ENCODE measurements at regions not wholly inside any gene's neighbourhood (a gene's known extent, or its start where the extent isn't known, plus 50 kb on each side); places are given as distances from the start of the nearest gene placed in this dataset.

GRCh38 chr2:19797243-19797810 lies 104.5 kb downstream of the TTC32 start:
- WGBS (ENCODE audit: insufficient coverage), result 92% methylated on average over 2 of the region's 4 CpGs

GRCh38 chr2:19796035-19796695 lies 105.6 kb downstream of the TTC32 start:
- ChIA-PET POLR2A (no interaction called here), CTCF (interaction anchor here (1.1 kb wide), 1 partner anchor 10 kb away, joined by 3 read pairs; no protein-coding TSS in a partner anchor)
- WGBS (ENCODE audit: insufficient coverage), result 94% methylated on average over 3 of the region's 12 CpGs
- no peak for DNase-seq
- Histone ChIP-seq H3K27ac (ENCODE audit: insufficient read depth in 1 of 2, low read depth in 1 of 2, low read length in 2 of 2, poor library complexity in 1 of 2, severe bottlenecking in 2 of 2) (no peak overlapping the region), H3K27me3 (replicated peaks in 2 of 5; ENCODE audit: control insufficient read depth in 4 of 5, insufficient read depth in 5 of 5, low read length in 4 of 5) (peaks cover 0 to 8% (median 0%) of the 10 kb centered on the region in 5 experiments), H3K9me3 (ENCODE audit: control extremely low read depth in 1 of 5, control insufficient read depth in 4 of 5, insufficient read depth in 2 of 5, low read depth in 1 of 5, low read length in 4 of 5) (peaks cover 0 to 1% (median 0%) of the 10 kb centered on the region in 5 experiments), H3K4me3 (ENCODE audit: control insufficient read depth in 1 of 7, extremely low read depth in 1 of 7, insufficient read depth in 4 of 7, low read depth in 2 of 7, low read length in 6 of 7) (no peak overlapping the region), H3K36me3 (ENCODE audit: control insufficient read depth in 4 of 4, insufficient read depth in 4 of 4, low read length in 3 of 4) (no peaks in the 10 kb centered on the region), H3K4me1 (ENCODE audit: control extremely low read depth in 1 of 4, control insufficient read depth in 4 of 4, insufficient read depth in 4 of 4, low read length in 3 of 4) (no peaks in the 10 kb centered on the region)

More at GRCh38 chr2:19797243-19797810, 104.5 kb downstream of the TTC32 start:
- DNase-seq, result no peak
- Histone ChIP-seq H3K27ac (ENCODE audit: insufficient read depth in 1 of 2, low read depth in 1 of 2, low read length in 2 of 2, poor library complexity in 1 of 2, severe bottlenecking in 2 of 2) (no peak overlapping the region), H3K36me3 (ENCODE audit: control insufficient read depth in 4 of 4, insufficient read depth in 4 of 4, low read length in 3 of 4) (no peaks in the 10 kb centered on the region), H3K4me3 (ENCODE audit: control insufficient read depth in 1 of 7, extremely low read depth in 1 of 7, insufficient read depth in 4 of 7, low read depth in 2 of 7, low read length in 6 of 7) (no peak overlapping the region), H3K4me1 (ENCODE audit: control extremely low read depth in 1 of 4, control insufficient read depth in 4 of 4, insufficient read depth in 4 of 4, low read length in 3 of 4) (no peaks in the 10 kb centered on the region), H3K27me3 (replicated peaks in 2 of 5; ENCODE audit: control insufficient read depth in 4 of 5, insufficient read depth in 5 of 5, low read length in 4 of 5) (peaks cover 0 to 4% (median 0%) of the 10 kb centered on the region in 5 experiments), H3K9me3 (ENCODE audit: control extremely low read depth in 1 of 5, control insufficient read depth in 4 of 5, insufficient read depth in 2 of 5, low read depth in 1 of 5, low read length in 4 of 5) (peaks cover 0 to 1% (median 0%) of the 10 kb centered on the region in 5 experiments)
- ChIA-PET CTCF (no interaction called here), POLR2A (no interaction called here)

GRCh38 chr2:19793132-19793750 lies 108.5 kb downstream of the TTC32 start:
- 96% methylated on average over 5 of the region's 6 CpGs for WGBS (ENCODE audit: insufficient coverage)
- Histone ChIP-seq H3K4me1 (ENCODE audit: control extremely low read depth in 1 of 4, control insufficient read depth in 4 of 4, insufficient read depth in 4 of 4, low read length in 3 of 4) (no peaks in the 10 kb centered on the region), H3K4me3 (ENCODE audit: control insufficient read depth in 1 of 7, extremely low read depth in 1 of 7, insufficient read depth in 4 of 7, low read depth in 2 of 7, low read length in 6 of 7) (no peak overlapping the region), H3K27me3 (replicated peaks in 2 of 5; ENCODE audit: control insufficient read depth in 4 of 5, insufficient read depth in 5 of 5, low read length in 4 of 5) (peaks cover 0 to 8% (median 0%) of the 10 kb centered on the region in 5 experiments), H3K36me3 (ENCODE audit: control insufficient read depth in 4 of 4, insufficient read depth in 4 of 4, low read length in 3 of 4) (no peaks in the 10 kb centered on the region), H3K27ac (ENCODE audit: insufficient read depth in 1 of 2, low read depth in 1 of 2, low read length in 2 of 2, poor library complexity in 1 of 2, severe bottlenecking in 2 of 2) (no peak overlapping the region), H3K9me3 (ENCODE audit: control extremely low read depth in 1 of 5, control insufficient read depth in 4 of 5, insufficient read depth in 2 of 5, low read depth in 1 of 5, low read length in 4 of 5) (peaks cover 0 to 1% (median 0%) of the 10 kb centered on the region in 5 experiments)
- no peak for DNase-seq
- ChIA-PET POLR2A (no interaction called here), CTCF (no interaction called here)

GRCh38 chr2:19790291-19790690 lies 111.5 kb downstream of the TTC32 start:
- no peak for DNase-seq
- Histone ChIP-seq H3K36me3 (ENCODE audit: control insufficient read depth in 4 of 4, insufficient read depth in 4 of 4, low read length in 3 of 4) (no peaks in the 10 kb centered on the region), H3K9me3 (ENCODE audit: control extremely low read depth in 1 of 5, control insufficient read depth in 4 of 5, insufficient read depth in 2 of 5, low read depth in 1 of 5, low read length in 4 of 5) (no peaks in the 10 kb centered on the region), H3K4me3 (ENCODE audit: control insufficient read depth in 1 of 7, extremely low read depth in 1 of 7, insufficient read depth in 4 of 7, low read depth in 2 of 7, low read length in 6 of 7) (no peak overlapping the region), H3K27ac (ENCODE audit: insufficient read depth in 1 of 2, low read depth in 1 of 2, low read length in 2 of 2, poor library complexity in 1 of 2, severe bottlenecking in 2 of 2) (no peak overlapping the region), H3K4me1 (ENCODE audit: control extremely low read depth in 1 of 4, control insufficient read depth in 4 of 4, insufficient read depth in 4 of 4, low read length in 3 of 4) (peaks cover 0 to 15% (median 5%) of the 10 kb centered on the region in 4 experiments), H3K27me3 (replicated peaks in 2 of 5; ENCODE audit: control insufficient read depth in 4 of 5, insufficient read depth in 5 of 5, low read length in 4 of 5) (peaks cover 0 to 4% (median 0%) of the 10 kb centered on the region in 5 experiments)
- ChIA-PET CTCF (no interaction called here), POLR2A (no interaction called here)
- WGBS (ENCODE audit: insufficient coverage), result 95% methylated on average over 2 of the region's 7 CpGs

- WGBS (ENCODE audit: insufficient coverage), result 94% methylated on average over 10 of the region's 11 CpGs
- POLR2A ChIA-PET, result no interaction called here
- DNase-seq, result no peak
Observed at GRCh38 chr2:19787134-19787533, 114.6 kb downstream of the TTC32 start.

GRCh38 chr2:19786408-19787058 lies 115.2 kb downstream of the TTC32 start:
- no peaks in the 10 kb centered on the region for H3K36me3 ChIP-seq (ENCODE audit: control insufficient read depth in 4 of 4, insufficient read depth in 4 of 4, low read length in 3 of 4)
- ChIA-PET CTCF (no interaction called here), POLR2A (no interaction called here)
- H3K9me3 ChIP-seq (ENCODE audit: control extremely low read depth in 1 of 5, control insufficient read depth in 4 of 5, insufficient read depth in 2 of 5, low read depth in 1 of 5, low read length in 4 of 5), result no peaks in the 10 kb centered on the region
- peaks cover 0 to 15% (median 5%) of the 10 kb centered on the region in 4 experiments for H3K4me1 ChIP-seq (ENCODE audit: control extremely low read depth in 1 of 4, control insufficient read depth in 4 of 4, insufficient read depth in 4 of 4, low read length in 3 of 4)
- peak overlapping the region in 1 of 2 experiments; percentile 21 for H3K27ac ChIP-seq (ENCODE audit: insufficient read depth in 1 of 2, low read depth in 1 of 2, low read length in 2 of 2, poor library complexity in 1 of 2, severe bottlenecking in 2 of 2)
- WGBS (ENCODE audit: insufficient coverage), result 56% methylated on average over 5 of the region's 5 CpGs
- DNase-seq, result peak; percentile 70 to 91 (median 89)
- no peak overlapping the region for H3K4me3 ChIP-seq (ENCODE audit: control insufficient read depth in 1 of 7, extremely low read depth in 1 of 7, insufficient read depth in 4 of 7, low read depth in 2 of 7, low read length in 6 of 7)
- peaks cover 0 to under 1% (median 0%) of the 10 kb centered on the region in 5 experiments for H3K27me3 ChIP-seq (replicated peaks in 2 of 5; ENCODE audit: control insufficient read depth in 4 of 5, insufficient read depth in 5 of 5, low read length in 4 of 5)

More at GRCh38 chr2:19787134-19787533, 114.6 kb downstream of the TTC32 start:
- Histone ChIP-seq H3K4me1 (ENCODE audit: control extremely low read depth in 1 of 4, control insufficient read depth in 4 of 4, insufficient read depth in 4 of 4, low read length in 3 of 4) (peaks cover 0 to 15% (median 5%) of the 10 kb centered on the region in 4 experiments), H3K4me3 (ENCODE audit: control insufficient read depth in 1 of 7, extremely low read depth in 1 of 7, insufficient read depth in 4 of 7, low read depth in 2 of 7, low read length in 6 of 7) (no peak overlapping the region), H3K27me3 (replicated peaks in 2 of 5; ENCODE audit: control insufficient read depth in 4 of 5, insufficient read depth in 5 of 5, low read length in 4 of 5) (peaks cover 0 to 3% (median 0%) of the 10 kb centered on the region in 5 experiments), H3K27ac (ENCODE audit: insufficient read depth in 1 of 2, low read depth in 1 of 2, low read length in 2 of 2, poor library complexity in 1 of 2, severe bottlenecking in 2 of 2) (no peak overlapping the region), H3K9me3 (ENCODE audit: control extremely low read depth in 1 of 5, control insufficient read depth in 4 of 5, insufficient read depth in 2 of 5, low read depth in 1 of 5, low read length in 4 of 5) (no peaks in the 10 kb centered on the region), H3K36me3 (ENCODE audit: control insufficient read depth in 4 of 4, insufficient read depth in 4 of 4, low read length in 3 of 4) (no peaks in the 10 kb centered on the region)
- CTCF ChIA-PET, result no interaction called here
